ENCODE measurements at regions not wholly inside any gene's neighbourhood (a gene's known extent, or its start where the extent isn't known, plus 50 kb on each side); places are given as distances from the start of the nearest gene placed in this dataset.
"Not testable (repeated sequence)": the region's sequence is repeated elsewhere in the genome, so short reads cannot be mapped to it uniquely, and the experiment has no call there.

GRCh38 chrX:38940547-38940946, 139.3 kb downstream of the MID1IP1 start:
- DNase-seq, result no peak

DNA sequence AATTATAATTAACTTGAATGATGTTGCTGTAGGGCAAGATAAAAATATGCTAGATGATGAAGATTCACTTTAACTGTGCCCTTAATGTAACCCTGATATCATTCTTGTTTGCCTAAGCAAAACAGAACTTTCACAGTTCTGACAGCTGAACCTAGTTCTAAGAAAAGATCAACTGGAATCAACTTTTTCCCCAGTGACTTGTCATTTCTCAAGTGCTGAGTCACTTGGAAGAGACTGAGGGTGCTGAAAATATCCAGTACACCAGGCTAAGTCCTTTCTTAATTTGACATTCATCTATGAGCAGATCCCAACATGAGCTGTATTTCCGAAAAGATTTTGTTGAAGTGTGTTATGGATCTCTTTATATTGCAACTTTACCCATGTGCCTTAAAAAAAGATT, 140.4 kb downstream of the MID1IP1 start:
- DNase-seq, result no peak

DNA sequence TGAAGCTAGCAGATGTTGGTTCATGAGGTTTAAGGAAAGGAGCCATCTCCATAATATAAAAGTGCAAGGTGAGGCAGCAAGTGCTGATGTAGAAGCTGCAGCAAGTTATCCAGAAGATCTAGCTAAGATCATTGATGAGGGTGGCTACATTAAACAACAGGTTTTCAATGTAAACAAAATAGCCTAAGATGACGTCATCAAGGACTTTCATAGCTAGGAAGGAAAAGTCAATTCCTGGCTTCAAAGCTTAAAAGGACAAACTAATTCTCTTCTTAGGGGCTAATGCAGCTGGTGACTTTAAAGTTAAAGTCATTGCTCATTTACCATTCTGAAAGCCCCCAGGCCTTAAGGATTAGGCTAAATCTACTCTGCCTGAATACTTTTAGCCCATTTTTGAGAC, 141.9 kb downstream of the MID1IP1 start:
- no peak for DNase-seq

- DNase-seq, result no peak
These were observed 146.8 kb downstream of the MID1IP1 start for GRCh38 chrX:38948046-38948445.

- DNase-seq, result no peak
These were observed 153.3 kb downstream of the MID1IP1 start for GRCh38 chrX:38954520-38954919.

DNA sequence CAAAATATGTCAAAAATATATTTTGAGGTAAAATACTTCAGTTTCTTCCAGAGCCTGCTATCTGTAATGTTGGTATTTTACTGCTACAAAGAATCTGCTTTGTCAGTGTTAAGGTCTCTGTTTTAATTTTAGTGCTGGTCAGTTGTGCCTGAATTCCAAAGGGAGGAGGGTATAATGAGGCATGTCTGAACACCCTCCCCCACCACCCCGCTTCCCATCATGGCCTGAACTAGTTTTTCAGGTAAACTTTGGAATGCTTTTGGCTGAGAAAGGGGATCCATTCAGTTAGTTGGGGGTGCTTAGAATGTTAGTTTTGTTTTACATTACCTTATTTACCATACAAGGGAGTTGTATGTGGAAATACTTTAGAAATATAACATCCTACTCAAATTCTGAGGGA, 158.5 kb downstream of the MID1IP1 start:
- no peak for DNase-seq

- peak; percentile 2 to 12 for DNase-seq
These were observed 158.9 kb downstream of the MID1IP1 start for GRCh38 chrX:38960137-38960536.

DNA sequence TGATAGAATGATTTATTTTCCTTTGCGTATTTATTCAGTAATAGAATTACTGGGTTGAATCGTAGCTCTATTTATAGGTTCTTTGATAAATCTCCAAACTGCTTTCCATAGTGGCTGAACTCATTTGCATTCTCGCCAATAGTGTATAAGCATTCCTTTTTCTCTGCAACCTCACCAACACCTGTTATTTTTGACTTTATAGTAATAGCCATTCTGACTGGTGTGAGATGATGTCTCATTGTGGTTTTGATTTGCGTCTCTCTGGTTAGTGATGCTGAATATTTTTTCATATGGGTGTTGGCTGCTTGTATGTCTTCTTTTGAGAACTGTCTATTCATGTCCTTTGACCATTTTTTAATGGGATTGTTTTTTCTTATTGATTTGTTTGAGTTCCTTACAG, 160.7 kb downstream of the MID1IP1 start:
- no peak for DNase-seq

DNA sequence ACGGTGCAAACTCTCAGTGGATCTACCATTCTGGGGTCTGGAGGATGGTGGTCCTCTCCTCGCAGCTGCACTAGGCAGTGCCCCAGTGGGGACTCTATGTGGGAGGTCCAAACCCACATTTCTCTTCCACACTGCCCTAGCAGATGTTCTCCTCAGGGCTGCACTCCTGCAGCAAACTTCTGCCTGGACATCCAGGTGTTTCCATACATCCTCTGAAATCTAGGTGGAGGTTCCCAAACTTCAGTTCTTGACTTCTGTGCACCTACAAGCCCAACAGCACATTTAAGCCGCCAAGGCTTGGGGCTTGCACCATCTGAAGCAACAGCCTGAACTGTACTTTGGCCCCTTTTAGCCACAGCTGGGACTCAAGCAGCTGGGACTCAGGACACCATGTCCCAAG, 162.0 kb downstream of the MID1IP1 start:
- not testable (repeated sequence) for DNase-seq

- no peak for DNase-seq
These were observed 164.6 kb downstream of the MID1IP1 start for GRCh38 chrX:38965888-38966287.

GRCh38 chrX:38968344-38969216, 167.3 kb downstream of the MID1IP1 start:
- DNase-seq, result peak; percentile 14 to 17

- DNase-seq, result no peak
These were observed 168.8 kb downstream of the MID1IP1 start for GRCh38 chrX:38970074-38970473.

DNA sequence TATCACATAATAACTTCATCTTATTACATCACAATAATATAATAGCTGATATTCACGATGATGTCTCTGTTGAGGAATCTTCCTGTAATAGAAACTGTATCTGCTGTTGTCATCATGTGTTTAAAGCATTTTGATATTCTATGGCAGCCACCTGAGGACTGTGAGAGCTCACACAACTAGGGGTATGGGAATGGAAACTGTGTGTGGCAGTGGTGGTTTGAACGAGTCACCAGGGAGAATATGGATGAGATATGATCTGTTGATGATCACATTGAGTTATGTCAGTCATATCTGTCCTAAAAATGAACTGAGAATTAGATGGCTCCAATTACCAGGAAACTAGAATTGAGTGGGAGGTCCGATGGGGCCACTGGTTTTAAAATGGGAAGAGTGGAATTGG, 169.6 kb downstream of the MID1IP1 start:
- DNase-seq, result no peak

- no peak for DNase-seq
These were observed 172.1 kb downstream of the MID1IP1 start for GRCh38 chrX:38973322-38973721.

GRCh38 chrX:38974542-38974941, 173.3 kb downstream of the MID1IP1 start:
- DNase-seq, result no peak

DNA sequence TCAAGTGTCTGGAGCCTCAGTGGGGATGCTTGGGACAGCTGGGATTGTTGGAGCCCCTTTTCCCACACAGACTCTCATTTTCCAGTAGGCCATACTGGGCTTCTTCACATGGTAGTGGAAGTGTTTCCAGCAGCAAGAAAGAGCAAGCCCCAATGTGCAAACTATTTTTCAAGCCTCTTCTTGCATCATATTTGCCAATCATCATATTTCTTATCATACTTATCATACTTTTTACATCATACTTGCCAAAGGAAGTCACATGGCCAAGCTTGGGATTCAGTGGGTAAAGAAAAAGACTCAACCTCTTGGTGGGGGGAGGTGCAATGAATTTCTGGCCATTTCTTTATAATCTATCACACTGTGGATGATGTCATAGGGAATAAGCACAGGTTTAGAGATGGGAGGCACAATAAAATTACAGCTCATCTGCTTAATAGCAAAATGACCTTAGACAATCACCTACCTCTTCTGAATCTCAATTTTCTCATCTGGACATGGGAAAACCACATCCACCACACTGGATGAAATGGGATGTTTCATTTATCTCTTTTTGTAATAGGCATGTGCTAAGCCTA, 174.2 kb downstream of the MID1IP1 start:
- DNase-seq, result no peak

- DNase-seq, result no peak
These were observed 181.1 kb downstream of the MID1IP1 start for GRCh38 chrX:38982370-38982769.

- DNase-seq, result no peak
These were observed 181.6 kb downstream of the MID1IP1 start for GRCh38 chrX:38982843-38983242.

DNA sequence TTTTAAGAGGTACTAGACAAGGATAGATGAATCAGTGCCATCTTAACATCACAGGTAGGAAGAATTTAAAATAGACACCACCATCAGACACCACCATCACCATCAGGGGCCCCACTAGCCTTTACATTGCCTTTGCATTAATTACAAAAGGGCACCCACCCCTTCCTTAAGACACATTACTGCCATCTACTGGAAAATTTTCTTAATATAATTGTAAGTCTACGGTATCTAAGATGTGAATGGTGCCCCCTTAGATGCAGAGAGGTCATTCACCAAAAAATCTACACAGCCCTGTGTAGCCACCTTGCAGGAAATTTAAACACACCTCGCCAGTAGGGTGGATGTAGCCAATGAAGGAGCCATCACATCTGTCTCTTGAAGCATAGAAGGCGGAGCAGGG, 184.1 kb downstream of the MID1IP1 start:
- no peak for DNase-seq

GRCh38 chrX:38985945-38986344, 184.7 kb downstream of the MID1IP1 start:
- no peak for DNase-seq

DNA sequence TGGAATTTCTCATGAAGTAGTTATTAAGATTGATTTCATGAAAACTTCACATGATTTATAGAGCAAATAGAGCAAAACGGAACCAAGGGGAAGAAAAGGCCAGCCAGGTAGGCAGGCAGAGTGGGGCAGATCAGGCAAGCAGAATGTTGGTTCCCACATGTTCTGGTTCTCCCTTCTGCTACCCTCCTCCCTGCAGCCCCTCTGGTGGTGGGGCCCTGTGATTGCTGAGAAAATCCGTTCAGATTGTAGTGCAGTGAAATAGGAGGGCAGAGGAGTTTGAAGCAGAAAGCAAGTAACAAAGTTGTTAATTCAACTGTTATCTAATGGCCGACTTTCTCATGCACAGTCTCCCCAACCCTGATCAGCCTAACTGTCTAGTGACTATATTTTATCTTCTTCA, 185.3 kb downstream of the MID1IP1 start:
- DNase-seq, result no peak

DNA sequence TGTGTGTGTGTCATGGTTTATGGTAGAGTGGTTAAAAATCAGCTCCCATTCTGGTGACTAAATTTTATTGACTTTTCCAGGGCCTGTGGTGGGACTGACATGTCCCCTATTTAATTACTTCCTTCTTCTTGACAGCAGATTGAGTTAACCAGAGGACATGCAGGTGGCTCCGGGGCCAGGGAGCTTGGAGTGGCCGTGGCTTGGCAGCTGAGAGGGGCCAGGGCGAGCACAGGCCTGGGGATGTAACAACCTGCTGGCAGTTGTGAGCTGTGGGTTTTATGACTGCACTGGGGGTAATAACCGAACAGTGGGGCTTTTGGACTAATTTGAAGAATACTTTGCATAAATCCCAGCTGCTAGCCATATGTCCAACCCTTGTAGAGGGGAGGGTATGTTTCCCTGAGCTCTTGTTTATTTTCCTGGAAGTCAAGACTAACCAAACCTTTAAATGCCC, 186.0 kb downstream of the MID1IP1 start:
- no peak for DNase-seq

DNA sequence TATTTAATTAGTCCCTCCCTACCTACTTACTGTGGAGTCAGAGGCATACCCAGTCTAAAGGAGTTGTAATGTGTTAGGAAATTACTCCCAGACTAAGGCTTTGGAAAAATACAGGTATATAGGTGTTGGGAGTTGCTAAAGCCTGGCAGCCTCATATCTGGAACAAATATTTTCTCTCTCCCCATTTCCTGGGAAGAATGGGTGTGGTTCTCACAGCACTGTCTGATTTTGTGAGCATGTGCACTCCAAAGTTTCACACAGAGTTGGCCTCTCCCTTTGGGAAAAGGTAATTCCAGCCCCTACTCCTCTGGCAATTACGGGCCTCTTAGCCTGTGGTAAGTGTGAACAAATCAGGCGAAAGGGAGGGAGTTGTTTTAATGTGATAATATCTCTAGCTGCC, 187.0 kb downstream of the MID1IP1 start:
- no peak for DNase-seq

- DNase-seq, result no peak
These were observed 187.8 kb downstream of the MID1IP1 start for GRCh38 chrX:38989076-38989475.

All from right lung (tissue), 2 donors.